ENCODE measurements at regions not wholly inside any gene's neighbourhood (a gene's known extent, or its start where the extent isn't known, plus 50 kb on each side); places are given as distances from the start of the nearest gene placed in this dataset.

DNA sequence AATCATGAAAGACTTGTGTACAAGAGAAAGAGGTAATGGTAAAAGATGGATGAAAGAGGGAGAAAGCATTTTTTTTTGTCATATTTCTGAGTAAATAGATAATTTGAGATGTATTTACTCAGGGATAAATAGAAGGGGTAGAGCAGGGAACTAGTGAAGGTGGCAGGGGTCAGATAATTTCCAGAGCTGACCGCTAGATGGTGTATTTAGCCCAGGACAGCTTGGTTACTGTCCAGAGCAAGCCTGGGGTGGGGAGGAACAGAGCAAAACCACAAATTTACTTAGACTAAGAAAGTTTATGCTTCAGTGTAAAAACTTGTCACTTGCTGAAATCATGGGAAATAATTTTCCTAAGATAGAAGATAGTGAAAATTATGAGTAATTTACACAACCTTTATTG is 91.5 kb downstream of the XCL2 start:
- Histone ChIP-seq H3K4me3 (no peak overlapping the region), H3K4me1 (no peaks in the 10 kb centered on the region), H3K36me3 (no peaks in the 10 kb centered on the region), H3K27me3 (no peaks in the 10 kb centered on the region), H3K27ac (no peak overlapping the region), H3K9me3 (peaks cover 0 to 5% (median 2%) of the 10 kb centered on the region in 4 donors)
- DNase-seq (no peak), ATAC-seq (ENCODE audit: low FRiP score in 2 of 2) (no peak)
- WGBS, 2 donors = 69 to 81% methylated on average over 1 of the region's 1 CpG
- TF ChIP-seq EP300 (IDR thresholded peaks at IDR 0.05) (no peak), POLR2AphosphoS5 (IDR thresholded peaks at IDR 0.05) (no peak), POLR2A (IDR thresholded peaks at IDR 0.05) (no peak)
- TF ChIP-seq, protein P1, sequence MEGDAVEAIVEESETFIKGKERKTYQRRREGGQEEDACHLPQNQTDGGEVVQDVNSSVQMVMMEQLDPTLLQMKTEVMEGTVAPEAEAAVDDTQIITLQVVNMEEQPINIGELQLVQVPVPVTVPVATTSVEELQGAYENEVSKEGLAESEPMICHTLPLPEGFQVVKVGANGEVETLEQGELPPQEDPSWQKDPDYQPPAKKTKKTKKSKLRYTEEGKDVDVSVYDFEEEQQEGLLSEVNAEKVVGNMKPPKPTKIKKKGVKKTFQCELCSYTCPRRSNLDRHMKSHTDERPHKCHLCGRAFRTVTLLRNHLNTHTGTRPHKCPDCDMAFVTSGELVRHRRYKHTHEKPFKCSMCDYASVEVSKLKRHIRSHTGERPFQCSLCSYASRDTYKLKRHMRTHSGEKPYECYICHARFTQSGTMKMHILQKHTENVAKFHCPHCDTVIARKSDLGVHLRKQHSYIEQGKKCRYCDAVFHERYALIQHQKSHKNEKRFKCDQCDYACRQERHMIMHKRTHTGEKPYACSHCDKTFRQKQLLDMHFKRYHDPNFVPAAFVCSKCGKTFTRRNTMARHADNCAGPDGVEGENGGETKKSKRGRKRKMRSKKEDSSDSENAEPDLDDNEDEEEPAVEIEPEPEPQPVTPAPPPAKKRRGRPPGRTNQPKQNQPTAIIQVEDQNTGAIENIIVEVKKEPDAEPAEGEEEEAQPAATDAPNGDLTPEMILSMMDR (IDR thresholded peaks at IDR 0.05) = no peak

DNA sequence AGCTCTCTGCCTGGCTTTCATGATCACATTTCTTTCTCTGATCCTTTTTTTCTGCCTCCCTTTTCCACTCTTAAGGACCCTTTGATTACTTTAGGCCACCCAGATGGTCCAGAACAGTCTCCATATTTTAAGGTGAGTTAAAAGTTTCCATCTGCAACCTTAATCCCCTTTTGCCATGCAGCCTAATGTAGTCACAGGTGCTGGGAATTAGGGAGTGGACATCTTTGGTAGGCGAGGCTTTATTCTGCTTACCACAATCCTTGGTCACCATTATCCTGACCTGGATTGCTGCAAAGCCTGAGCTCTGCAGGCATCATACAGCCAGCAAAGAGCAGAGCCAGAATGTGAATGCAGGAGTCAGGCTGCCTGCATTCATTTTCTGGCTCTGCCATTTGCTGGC is 95.9 kb downstream of the XCL2 start:
- H3K4me3 ChIP-seq = no peak overlapping the region
- H3K4me1 ChIP-seq = no peaks in the 10 kb centered on the region
- H3K36me3 ChIP-seq = no peaks in the 10 kb centered on the region
- WGBS, 2 donors = 68 to 100% methylated on average over 1 of the region's 1 CpG
- H3K27ac ChIP-seq = no peak overlapping the region
- peaks cover 0 to 2% (median under 1%) of the 10 kb centered on the region in 4 donors for H3K9me3 ChIP-seq
- no peak for DNase-seq
- ATAC-seq (ENCODE audit: low FRiP score in 2 of 2) = no peak
- no peaks in the 10 kb centered on the region for H3K27me3 ChIP-seq
- TF ChIP-seq POLR2A (IDR thresholded peaks at IDR 0.05) = no peak
- TF ChIP-seq EP300 (IDR thresholded peaks at IDR 0.05) = no peak
- no peak for TF ChIP-seq POLR2AphosphoS5 (IDR thresholded peaks at IDR 0.05)
- TF ChIP-seq, protein P1 (IDR thresholded peaks at IDR 0.05) = no peak

DNA sequence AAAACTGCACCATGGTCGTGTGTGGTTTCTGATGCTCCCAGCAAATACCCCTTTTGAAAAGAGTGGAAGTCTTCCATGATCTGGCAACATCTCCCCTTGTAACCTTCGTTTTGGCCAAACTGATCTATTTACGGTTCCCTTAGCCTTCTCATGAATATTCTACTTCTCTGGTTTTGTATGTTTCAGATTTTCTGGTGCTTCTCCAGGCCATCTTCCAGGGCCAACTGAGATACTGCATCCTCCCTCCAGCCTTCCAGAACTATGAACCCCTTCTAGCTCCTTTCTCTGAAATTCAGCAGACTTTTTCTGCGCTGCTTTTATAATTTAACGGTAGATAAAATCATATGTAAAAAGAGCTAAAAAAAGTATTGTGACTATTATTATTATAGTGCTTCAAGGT is 97.7 kb downstream of the XCL2 start:
- WGBS, 2 donors = 87 to 91% methylated on average over 5 of the region's 5 CpGs
- H3K27ac ChIP-seq = no peak overlapping the region

DNA sequence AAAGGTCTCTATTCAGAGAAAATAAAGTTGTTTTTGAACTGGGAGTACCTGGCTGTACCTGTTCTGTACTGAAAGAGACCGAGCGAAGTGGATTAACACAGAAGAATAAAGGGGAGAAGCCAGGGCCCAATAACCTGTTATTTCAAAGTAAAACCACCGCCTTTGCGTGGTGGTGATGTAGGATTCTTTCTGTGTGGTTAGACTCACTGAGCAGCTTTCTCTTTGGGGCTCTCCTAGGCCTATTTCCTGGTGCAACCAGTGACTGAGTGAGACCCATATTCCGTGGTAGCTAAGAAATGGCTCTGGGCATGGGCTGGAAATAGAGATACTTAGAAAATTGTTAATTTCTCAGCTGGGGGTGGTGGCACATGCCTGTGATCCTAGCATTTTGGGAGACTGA is 99.9 kb downstream of the XCL2 start:
- Histone ChIP-seq H3K27me3 (no peaks in the 10 kb centered on the region), H3K9me3 (no peaks in the 10 kb centered on the region), H3K36me3 (no peaks in the 10 kb centered on the region), H3K4me3 (no peak overlapping the region), H3K4me1 (peaks cover 0 to 9% (median 5%) of the 10 kb centered on the region in 4 donors), H3K27ac (no peak overlapping the region)
- ATAC-seq (ENCODE audit: low FRiP score in 2 of 2) (no peak), DNase-seq (no peak)
- TF ChIP-seq EP300 (IDR thresholded peaks at IDR 0.05) (no peak), POLR2A (IDR thresholded peaks at IDR 0.05) (no peak), POLR2AphosphoS5 (IDR thresholded peaks at IDR 0.05) (no peak)
- TF ChIP-seq, protein P1 (IDR thresholded peaks at IDR 0.05) = no peak
- 73 to 77% methylated on average over 5 of the region's 5 CpGs for WGBS, 2 donors

More for the DNA sequence above, 97.7 kb downstream of the XCL2 start:
- Histone ChIP-seq H3K36me3 (no peaks in the 10 kb centered on the region), H3K9me3 (no peaks in the 10 kb centered on the region), H3K4me3 (no peak overlapping the region), H3K27me3 (no peaks in the 10 kb centered on the region), H3K4me1 (no peaks in the 10 kb centered on the region)
- ATAC-seq (ENCODE audit: low FRiP score in 2 of 2) (no peak), DNase-seq (no peak)
- TF ChIP-seq EP300 (IDR thresholded peaks at IDR 0.05) (no peak), POLR2AphosphoS5 (IDR thresholded peaks at IDR 0.05) (no peak), POLR2A (IDR thresholded peaks at IDR 0.05) (no peak)
- TF ChIP-seq, protein P1 (IDR thresholded peaks at IDR 0.05) = no peak

DNA sequence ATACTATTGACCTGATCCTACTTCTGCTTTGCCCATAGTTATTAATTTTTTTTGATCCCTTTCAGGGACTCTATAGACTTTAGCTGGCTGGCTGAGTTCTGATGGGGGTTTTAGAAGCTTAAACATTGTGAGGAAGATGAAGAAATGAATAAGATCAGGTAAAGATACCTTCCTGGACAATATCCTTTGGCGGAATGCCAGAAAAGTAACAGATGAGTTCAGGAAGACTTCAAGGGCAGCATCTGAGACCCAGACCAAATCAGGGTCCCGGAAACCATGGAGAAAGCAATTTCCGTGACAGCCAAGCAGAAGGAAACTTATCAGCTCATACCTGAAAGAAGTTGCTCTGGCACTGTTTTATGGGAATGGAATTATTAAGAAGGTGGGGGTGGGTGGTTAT is 100.4 kb downstream of the XCL2 start:
- DNase-seq = no peak
- H3K4me1 ChIP-seq = peaks cover 0 to 9% (median 5%) of the 10 kb centered on the region in 4 donors
- WGBS, 2 donors = 84 to 86% methylated on average over 3 of the region's 3 CpGs
- H3K9me3 ChIP-seq = no peaks in the 10 kb centered on the region
- H3K36me3 ChIP-seq = no peaks in the 10 kb centered on the region
- no peak overlapping the region for H3K27ac ChIP-seq
- TF ChIP-seq, protein P1 (IDR thresholded peaks at IDR 0.05) = no peak
- TF ChIP-seq POLR2AphosphoS5 (IDR thresholded peaks at IDR 0.05) (no peak), POLR2A (IDR thresholded peaks at IDR 0.05) (no peak), EP300 (IDR thresholded peaks at IDR 0.05) (no peak)
- ATAC-seq (ENCODE audit: low FRiP score in 2 of 2) = no peak
- no peaks in the 10 kb centered on the region for H3K27me3 ChIP-seq
- H3K4me3 ChIP-seq = no peak overlapping the region

All from upper lobe of left lung (tissue), 6 donors.